ENCODE measurements at regions not wholly inside any gene's neighbourhood (a gene's known extent, or its start where the extent isn't known, plus 50 kb on each side); places are given as distances from the start of the nearest gene placed in this dataset.

- no peak for DNase-seq
- Histone ChIP-seq H3K36me3 (no peaks in the 10 kb centered on the region), H3K27me3 (no peaks in the 10 kb centered on the region), H3K4me3 (replicated peaks in 1 of 3) (no peak overlapping the region), H3K27ac (no peak overlapping the region), H3K9me3 (no peaks in the 10 kb centered on the region), H3K4me1 (peaks cover 8 to 16% of the 10 kb centered on the region in 2 donors)
- TF ChIP-seq, protein P1, sequence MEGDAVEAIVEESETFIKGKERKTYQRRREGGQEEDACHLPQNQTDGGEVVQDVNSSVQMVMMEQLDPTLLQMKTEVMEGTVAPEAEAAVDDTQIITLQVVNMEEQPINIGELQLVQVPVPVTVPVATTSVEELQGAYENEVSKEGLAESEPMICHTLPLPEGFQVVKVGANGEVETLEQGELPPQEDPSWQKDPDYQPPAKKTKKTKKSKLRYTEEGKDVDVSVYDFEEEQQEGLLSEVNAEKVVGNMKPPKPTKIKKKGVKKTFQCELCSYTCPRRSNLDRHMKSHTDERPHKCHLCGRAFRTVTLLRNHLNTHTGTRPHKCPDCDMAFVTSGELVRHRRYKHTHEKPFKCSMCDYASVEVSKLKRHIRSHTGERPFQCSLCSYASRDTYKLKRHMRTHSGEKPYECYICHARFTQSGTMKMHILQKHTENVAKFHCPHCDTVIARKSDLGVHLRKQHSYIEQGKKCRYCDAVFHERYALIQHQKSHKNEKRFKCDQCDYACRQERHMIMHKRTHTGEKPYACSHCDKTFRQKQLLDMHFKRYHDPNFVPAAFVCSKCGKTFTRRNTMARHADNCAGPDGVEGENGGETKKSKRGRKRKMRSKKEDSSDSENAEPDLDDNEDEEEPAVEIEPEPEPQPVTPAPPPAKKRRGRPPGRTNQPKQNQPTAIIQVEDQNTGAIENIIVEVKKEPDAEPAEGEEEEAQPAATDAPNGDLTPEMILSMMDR (IDR thresholded peaks at IDR 0.05): no peak
- no peak for TF ChIP-seq POLR2A (IDR thresholded peaks at IDR 0.05)
- intact Hi-C loops (cut with DNase I): loop anchor here (10.0 kb wide), 1 partner anchor 299 kb away; the partner anchor contains the start of gene RHOU
- WGBS, 2 donors: 91 to 93% methylated on average over 4 of the region's 4 CpGs
Observed at GRCh38 chr1:229033480-229033879, 237.4 kb upstream of the RAB4A start.

- no peak for DNase-seq
- H3K4me3 ChIP-seq (replicated peaks in 1 of 3): no peak overlapping the region
- H3K27ac ChIP-seq: no peak overlapping the region
- WGBS, 2 donors: 82 to 91% methylated on average over 3 of the region's 3 CpGs
- TF ChIP-seq, protein P1 (IDR thresholded peaks at IDR 0.05): no peak
- no peak for TF ChIP-seq POLR2A (IDR thresholded peaks at IDR 0.05)
- H3K27me3 ChIP-seq: no peaks in the 10 kb centered on the region
- H3K4me1 ChIP-seq: peaks cover 8 to 16% of the 10 kb centered on the region in 2 donors
- no peaks in the 10 kb centered on the region for H3K9me3 ChIP-seq
- no peaks in the 10 kb centered on the region for H3K36me3 ChIP-seq
- intact Hi-C loops (cut with DNase I): loop anchor here (10.0 kb wide), 1 partner anchor 300 kb away; the partner anchor contains the start of gene RHOU
Observed at GRCh38 chr1:229034342-229034741, 236.6 kb upstream of the RAB4A start.

DNA sequence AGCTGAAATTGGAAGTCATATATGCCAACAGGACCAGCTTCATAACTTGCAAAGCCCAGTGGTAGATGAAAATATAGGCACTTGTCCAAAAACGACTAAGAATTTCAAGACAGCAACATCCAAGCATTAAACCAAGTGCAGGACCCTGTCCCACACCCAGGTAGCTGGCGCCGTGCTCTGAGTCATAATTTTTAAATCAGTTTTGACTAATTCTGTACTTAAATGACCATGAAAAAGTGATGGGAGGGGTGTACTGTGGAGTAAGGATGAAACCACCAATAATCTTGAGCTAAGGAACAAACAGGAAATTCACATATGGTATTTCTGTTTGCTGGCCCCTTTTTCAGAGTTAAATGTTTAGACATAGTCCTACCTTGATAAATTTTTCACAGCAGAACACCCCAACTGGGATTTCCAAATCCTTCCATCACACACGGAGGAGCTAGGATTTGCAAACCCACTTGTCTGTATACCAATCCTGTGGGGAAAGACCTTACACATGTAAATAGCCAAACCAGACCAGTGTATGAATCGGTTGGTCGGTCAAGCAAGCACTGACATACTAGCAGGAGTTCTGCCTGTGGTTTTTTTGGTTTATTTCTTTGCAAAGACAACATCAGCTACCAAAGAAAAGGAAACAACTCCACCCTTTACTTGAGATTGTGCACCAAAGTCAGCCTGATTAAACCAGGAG lies 235.7 kb upstream of the RAB4A start:
- DNase-seq: peak; percentile 39 to 59
- Histone ChIP-seq H3K27ac (no peak overlapping the region), H3K27me3 (no peaks in the 10 kb centered on the region), H3K4me3 (replicated peaks in 1 of 3) (no peak overlapping the region), H3K9me3 (no peaks in the 10 kb centered on the region), H3K36me3 (no peaks in the 10 kb centered on the region), H3K4me1 (peaks cover 8 to 12% of the 10 kb centered on the region in 2 donors)
- TF ChIP-seq POLR2A (IDR thresholded peaks at IDR 0.05): no peak
- TF ChIP-seq, protein P1 (IDR thresholded peaks at IDR 0.05): no peak
- intact Hi-C loops (cut with DNase I): loop anchor here (10.0 kb wide), 1 partner anchor 300 kb away; the partner anchor contains the start of gene RHOU
- 73% methylated on average over 6 of the region's 6 CpGs for WGBS, 2 donors

DNA sequence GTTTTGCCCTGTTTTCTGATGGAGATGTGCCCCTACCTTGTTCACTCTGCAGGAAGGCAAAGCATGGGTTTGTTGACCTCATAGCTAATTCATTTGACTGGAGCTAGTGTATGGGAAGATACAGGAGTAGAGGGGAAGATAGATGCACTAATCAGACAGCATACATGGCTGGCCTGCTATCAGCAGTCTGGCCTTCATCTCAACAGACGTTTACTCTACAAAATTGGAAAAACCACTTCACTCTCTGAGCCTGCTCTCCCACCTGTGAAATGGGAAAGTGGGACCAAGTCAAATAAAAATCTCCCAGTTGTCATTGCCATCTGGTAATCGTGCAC lies 235.2 kb upstream of the RAB4A start:
- Histone ChIP-seq H3K4me3 (replicated peaks in 1 of 3) (no peak overlapping the region), H3K27ac (no peak overlapping the region), H3K9me3 (no peaks in the 10 kb centered on the region), H3K27me3 (no peaks in the 10 kb centered on the region), H3K36me3 (no peaks in the 10 kb centered on the region), H3K4me1 (peaks cover 8 to 12% of the 10 kb centered on the region in 2 donors)
- DNase-seq: no peak
- 44 to 51% methylated on average over 2 of the region's 2 CpGs for WGBS, 2 donors
- intact Hi-C loops (cut with DNase I): loop anchor here (10.0 kb wide), 1 partner anchor 301 kb away; the partner anchor contains the start of gene RHOU
- no peak for TF ChIP-seq POLR2A (IDR thresholded peaks at IDR 0.05)
- TF ChIP-seq, protein P1 (IDR thresholded peaks at IDR 0.05): no peak

DNA sequence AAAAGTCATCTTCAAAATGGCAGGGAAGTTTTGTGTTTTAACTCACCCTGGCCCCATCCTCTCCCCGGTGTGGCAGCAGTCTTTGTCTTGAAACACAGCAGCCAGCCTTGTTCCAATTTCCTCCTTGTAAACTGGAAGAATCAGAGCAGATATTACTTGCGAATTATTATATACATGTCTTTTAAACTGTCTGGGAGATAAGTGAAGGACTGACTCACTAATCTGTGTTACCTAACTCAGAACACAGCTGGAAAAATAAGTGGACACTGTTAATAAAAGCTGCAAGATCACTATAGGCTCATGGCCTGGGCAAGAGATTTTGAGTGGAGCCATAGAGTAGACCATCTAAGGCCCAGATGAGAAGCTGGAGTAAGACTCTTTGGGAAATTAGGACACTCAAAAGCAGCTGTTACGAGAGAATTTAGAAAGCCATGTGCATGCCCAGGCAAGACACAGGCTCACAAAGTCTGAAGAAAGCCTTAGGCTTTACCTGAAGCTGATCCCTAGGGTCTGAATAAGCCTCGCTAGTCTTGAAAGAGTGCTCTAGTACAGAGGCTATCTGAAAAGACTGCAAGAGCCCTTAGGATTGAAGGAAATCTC lies 233.0 kb upstream of the RAB4A start:
- Histone ChIP-seq H3K27me3 (no peaks in the 10 kb centered on the region), H3K36me3 (no peaks in the 10 kb centered on the region), H3K4me1 (peaks cover 8 to 9% of the 10 kb centered on the region in 2 donors), H3K27ac (no peak overlapping the region), H3K9me3 (no peaks in the 10 kb centered on the region), H3K4me3 (replicated peaks in 1 of 3) (no peak overlapping the region)
- intact Hi-C loops (cut with DNase I): loop anchor here (10.0 kb wide), 1 partner anchor 303 kb away; the partner anchor contains the start of gene RHOU
- DNase-seq: no peak
- TF ChIP-seq POLR2A (IDR thresholded peaks at IDR 0.05): no peak
- TF ChIP-seq, protein P1 (IDR thresholded peaks at IDR 0.05): no peak
- WGBS, 2 donors: 95 to 97% methylated on average over 4 of the region's 4 CpGs
